ENCODE measurements at regions not wholly inside any gene's neighbourhood (a gene's known extent, or its start where the extent isn't known, plus 50 kb on each side); places are given as distances from the start of the nearest gene placed in this dataset.

DNA sequence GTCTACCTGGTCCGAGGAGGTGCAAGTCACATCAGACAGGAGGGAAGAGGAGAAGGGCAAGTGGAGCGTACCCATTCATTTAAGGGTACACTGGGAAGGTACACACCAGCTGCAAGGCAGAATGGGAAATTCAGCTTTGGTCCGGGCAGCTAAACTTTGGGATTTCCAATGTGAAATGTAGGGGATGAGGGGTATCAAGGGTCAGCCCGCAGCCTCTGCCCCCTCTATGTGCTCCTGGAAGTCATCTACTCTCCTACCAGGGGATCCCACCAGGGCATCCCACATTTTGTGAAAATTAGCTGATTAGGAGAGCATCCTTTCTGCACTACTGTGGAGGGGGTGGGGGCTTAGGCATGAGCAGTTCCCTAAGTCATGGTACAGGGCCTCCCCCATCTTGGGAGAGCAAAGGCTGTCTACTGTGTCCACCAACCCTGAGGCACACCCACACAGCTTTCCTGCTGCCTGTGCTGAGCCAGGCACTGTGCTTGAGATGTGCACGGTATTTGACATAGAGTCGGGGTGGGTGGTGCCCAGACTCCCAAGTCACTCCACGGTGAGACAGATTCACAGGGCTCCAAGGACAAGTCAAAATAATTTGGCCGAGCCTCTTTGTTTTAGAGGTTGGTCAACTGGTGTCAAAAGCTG, 189.1 kb upstream of the SULF2 start:
- POLR2A ChIA-PET = no interaction called here
- no peaks in the 10 kb centered on the region for H3K36me3 Mint-ChIP-seq
- no peak overlapping the region for H3K4me3 Mint-ChIP-seq
- ATAC-seq (no peak), DNase-seq (ENCODE audit: low spot score) (no peak)
- H3K9me3 Mint-ChIP-seq = no peaks in the 10 kb centered on the region
- CTCF ChIA-PET = no interaction called here
- no peak overlapping the region for H3K27ac Mint-ChIP-seq
- peaks cover 9% of the 10 kb centered on the region for H3K27me3 Mint-ChIP-seq (ENCODE audit: low read depth)
- TF ChIP-seq, protein P1, sequence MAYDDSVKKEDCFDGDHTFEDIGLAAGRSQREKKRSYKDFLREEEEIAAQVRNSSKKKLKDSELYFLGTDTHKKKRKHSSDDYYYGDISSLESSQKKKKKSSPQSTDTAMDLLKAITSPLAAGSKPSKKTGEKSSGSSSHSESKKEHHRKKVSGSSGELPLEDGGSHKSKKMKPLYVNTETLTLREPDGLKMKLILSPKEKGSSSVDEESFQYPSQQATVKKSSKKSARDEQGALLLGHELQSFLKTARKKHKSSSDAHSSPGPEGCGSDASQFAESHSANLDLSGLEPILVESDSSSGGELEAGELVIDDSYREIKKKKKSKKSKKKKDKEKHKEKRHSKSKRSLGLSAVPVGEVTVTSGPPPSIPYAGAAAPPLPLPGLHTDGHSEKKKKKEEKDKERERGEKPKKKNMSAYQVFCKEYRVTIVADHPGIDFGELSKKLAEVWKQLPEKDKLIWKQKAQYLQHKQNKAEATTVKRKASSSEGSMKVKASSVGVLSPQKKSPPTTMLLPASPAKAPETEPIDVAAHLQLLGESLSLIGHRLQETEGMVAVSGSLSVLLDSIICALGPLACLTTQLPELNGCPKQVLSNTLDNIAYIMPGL (CRISPR knock-in tag; IDR thresholded peaks at IDR 0.05) = no peak
- H3K4me1 Mint-ChIP-seq = peaks cover 59% of the 10 kb centered on the region

DNA sequence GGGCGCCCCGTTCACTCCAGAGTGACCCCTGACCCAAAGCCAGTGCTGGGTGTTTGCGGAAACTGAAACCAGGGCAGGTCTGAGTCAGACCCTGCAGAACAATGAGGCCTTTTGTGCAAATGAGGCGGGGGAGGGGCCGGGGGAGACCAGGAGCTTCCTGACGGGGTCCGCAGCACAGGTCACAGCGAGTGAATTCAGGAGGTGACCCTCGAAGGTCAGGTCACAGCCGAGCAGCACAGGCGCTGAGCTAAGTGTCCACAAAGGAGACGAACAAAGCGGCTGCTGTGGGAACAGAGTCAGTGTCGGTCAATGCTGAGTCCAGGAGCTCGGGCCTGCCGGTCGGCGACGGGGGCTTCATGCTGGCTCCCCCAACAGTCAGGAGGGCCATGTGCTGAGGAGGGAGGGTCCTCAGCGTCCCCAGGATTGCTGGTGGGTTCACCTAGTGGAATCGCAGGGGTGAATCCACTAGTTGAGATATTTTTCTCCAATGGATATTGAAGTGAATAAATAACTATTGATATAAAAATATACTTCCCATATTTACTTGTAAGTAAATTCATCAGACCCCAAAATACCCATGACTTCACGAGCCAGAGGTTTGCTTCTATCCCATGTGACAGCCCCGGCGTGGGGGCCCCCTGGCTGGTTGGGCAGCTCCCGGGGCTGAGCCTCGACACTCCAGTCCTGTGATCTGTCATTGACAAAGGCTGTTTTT, 188.4 kb upstream of the SULF2 start:
- Mint-ChIP-seq H3K27me3 (ENCODE audit: low read depth) (peaks cover 9% of the 10 kb centered on the region), H3K36me3 (no peaks in the 10 kb centered on the region), H3K4me1 (peaks cover 56% of the 10 kb centered on the region), H3K27ac (no peak overlapping the region; the same call in 1 of the 2 replicates), H3K9me3 (no peaks in the 10 kb centered on the region), H3K4me3 (no peak overlapping the region)
- DNase-seq (ENCODE audit: low spot score) (peak; percentile 53), ATAC-seq (peak; percentile 35)
- POLR2A ChIA-PET = no interaction called here
- CTCF ChIA-PET = interaction anchor here (0.5 kb wide), 1 partner anchor 207 kb away, joined by 3 read pairs; no protein-coding TSS in a partner anchor
- TF ChIP-seq GABPB1 (CRISPR knock-in tag; IDR thresholded peaks at IDR 0.05) (peak; percentile 69), SMAD4 (CRISPR knock-in tag; IDR thresholded peaks at IDR 0.05) (no peak), HMGA2 (CRISPR knock-in tag; IDR thresholded peaks at IDR 0.05) (no peak), SOX15 (CRISPR knock-in tag; IDR thresholded peaks at IDR 0.05) (no peak), EMX1 (CRISPR knock-in tag; IDR thresholded peaks at IDR 0.05) (no peak), ATF1 (CRISPR knock-in tag; IDR thresholded peaks at IDR 0.05) (no peak), ZNF138 (CRISPR knock-in tag; conservative IDR thresholded peaks at IDR 0.05) (no peak), TP53 (CRISPR knock-in tag; IDR thresholded peaks at IDR 0.05) (0 out of 2 replicates have a peak, but pooled peaks have one; percentile 26), IRF2 (CRISPR knock-in tag; IDR thresholded peaks at IDR 0.05; ENCODE audit: borderline replicate concordance, low read depth) (no peak)
- TF ChIP-seq, protein P2, sequence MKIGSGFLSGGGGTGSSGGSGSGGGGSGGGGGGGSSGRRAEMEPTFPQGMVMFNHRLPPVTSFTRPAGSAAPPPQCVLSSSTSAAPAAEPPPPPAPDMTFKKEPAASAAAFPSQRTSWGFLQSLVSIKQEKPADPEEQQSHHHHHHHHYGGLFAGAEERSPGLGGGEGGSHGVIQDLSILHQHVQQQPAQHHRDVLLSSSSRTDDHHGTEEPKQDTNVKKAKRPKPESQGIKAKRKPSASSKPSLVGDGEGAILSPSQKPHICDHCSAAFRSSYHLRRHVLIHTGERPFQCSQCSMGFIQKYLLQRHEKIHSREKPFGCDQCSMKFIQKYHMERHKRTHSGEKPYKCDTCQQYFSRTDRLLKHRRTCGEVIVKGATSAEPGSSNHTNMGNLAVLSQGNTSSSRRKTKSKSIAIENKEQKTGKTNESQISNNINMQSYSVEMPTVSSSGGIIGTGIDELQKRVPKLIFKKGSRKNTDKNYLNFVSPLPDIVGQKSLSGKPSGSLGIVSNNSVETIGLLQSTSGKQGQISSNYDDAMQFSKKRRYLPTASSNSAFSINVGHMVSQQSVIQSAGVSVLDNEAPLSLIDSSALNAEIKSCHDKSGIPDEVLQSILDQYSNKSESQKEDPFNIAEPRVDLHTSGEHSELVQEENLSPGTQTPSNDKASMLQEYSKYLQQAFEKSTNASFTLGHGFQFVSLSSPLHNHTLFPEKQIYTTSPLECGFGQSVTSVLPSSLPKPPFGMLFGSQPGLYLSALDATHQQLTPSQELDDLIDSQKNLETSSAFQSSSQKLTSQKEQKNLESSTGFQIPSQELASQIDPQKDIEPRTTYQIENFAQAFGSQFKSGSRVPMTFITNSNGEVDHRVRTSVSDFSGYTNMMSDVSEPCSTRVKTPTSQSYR (CRISPR knock-in tag; IDR thresholded peaks at IDR 0.05) = peak; percentile 45; the same call in 1 of the 2 replicates
- TF ChIP-seq, protein P3, sequence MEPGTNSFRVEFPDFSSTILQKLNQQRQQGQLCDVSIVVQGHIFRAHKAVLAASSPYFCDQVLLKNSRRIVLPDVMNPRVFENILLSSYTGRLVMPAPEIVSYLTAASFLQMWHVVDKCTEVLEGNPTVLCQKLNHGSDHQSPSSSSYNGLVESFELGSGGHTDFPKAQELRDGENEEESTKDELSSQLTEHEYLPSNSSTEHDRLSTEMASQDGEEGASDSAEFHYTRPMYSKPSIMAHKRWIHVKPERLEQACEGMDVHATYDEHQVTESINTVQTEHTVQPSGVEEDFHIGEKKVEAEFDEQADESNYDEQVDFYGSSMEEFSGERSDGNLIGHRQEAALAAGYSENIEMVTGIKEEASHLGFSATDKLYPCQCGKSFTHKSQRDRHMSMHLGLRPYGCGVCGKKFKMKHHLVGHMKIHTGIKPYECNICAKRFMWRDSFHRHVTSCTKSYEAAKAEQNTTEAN (CRISPR knock-in tag; IDR thresholded peaks at IDR 0.05) = no peak
- TF ChIP-seq, protein P4, sequence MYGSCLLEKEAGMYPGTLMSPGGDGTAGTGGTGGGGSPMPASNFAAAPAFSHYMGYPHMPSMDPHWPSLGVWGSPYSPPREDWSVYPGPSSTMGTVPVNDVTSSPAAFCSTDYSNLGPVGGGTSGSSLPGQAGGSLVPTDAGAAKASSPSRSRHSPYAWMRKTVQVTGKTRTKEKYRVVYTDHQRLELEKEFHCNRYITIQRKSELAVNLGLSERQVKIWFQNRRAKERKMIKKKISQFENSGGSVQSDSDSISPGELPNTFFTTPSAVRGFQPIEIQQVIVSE (CRISPR knock-in tag; IDR thresholded peaks at IDR 0.05; ENCODE audit: borderline replicate concordance) = no peak
- TF ChIP-seq, protein P5, sequence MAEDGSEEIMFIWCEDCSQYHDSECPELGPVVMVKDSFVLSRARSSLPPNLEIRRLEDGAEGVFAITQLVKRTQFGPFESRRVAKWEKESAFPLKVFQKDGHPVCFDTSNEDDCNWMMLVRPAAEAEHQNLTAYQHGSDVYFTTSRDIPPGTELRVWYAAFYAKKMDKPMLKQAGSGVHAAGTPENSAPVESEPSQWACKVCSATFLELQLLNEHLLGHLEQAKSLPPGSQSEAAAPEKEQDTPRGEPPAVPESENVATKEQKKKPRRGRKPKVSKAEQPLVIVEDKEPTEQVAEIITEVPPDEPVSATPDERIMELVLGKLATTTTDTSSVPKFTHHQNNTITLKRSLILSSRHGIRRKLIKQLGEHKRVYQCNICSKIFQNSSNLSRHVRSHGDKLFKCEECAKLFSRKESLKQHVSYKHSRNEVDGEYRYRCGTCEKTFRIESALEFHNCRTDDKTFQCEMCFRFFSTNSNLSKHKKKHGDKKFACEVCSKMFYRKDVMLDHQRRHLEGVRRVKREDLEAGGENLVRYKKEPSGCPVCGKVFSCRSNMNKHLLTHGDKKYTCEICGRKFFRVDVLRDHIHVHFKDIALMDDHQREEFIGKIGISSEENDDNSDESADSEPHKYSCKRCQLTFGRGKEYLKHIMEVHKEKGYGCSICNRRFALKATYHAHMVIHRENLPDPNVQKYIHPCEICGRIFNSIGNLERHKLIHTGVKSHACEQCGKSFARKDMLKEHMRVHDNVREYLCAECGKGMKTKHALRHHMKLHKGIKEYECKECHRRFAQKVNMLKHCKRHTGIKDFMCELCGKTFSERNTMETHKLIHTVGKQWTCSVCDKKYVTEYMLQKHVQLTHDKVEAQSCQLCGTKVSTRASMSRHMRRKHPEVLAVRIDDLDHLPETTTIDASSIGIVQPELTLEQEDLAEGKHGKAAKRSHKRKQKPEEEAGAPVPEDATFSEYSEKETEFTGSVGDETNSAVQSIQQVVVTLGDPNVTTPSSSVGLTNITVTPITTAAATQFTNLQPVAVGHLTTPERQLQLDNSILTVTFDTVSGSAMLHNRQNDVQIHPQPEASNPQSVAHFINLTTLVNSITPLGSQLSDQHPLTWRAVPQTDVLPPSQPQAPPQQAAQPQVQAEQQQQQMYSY (CRISPR knock-in tag; IDR thresholded peaks at IDR 0.05) = no peak
